Neuronal stem cell (in vitro differentiated cells): ENCODE measurements at regions not wholly inside any gene's neighbourhood (a gene's known extent, or its start where the extent isn't known, plus 50 kb on each side); places are given as distances from the start of the nearest gene placed in this dataset.

Experiments used
- DNase-seq: peaks from one replicate; pipeline ENCODE4 v3.0.0-alpha.2; 2013; ENCODE audit warnings: low spot score
- H2AFZ ChIP-seq: one replicate; pipeline ENCODE4 v1.6.1; 2013; ENCODE audit warnings: mild to moderate bottlenecking, low read length, inconsistent platforms
- H2AK5ac ChIP-seq: 2 replicates; pipeline ENCODE4 v1.6.1; 2013; ENCODE audit warnings: low read depth, mild to moderate bottlenecking, inconsistent platforms, low read length, moderate library complexity, mixed read lengths
- H2BK120ac ChIP-seq: 2 replicates; pipeline ENCODE4 v1.6.1; 2013; ENCODE audit warnings: low read depth, mild to moderate bottlenecking, inconsistent platforms, low read length, moderate library complexity, mixed read lengths
- H2BK12ac ChIP-seq: one replicate; pipeline ENCODE4 v1.6.1; 2013; ENCODE audit warnings: low read length, inconsistent platforms
- H2BK15ac ChIP-seq: 2 replicates; pipeline ENCODE4 v1.6.1; 2013; ENCODE audit warnings: mild to moderate bottlenecking, low read length, inconsistent platforms, mixed read lengths
- H2BK5ac ChIP-seq: one replicate; pipeline ENCODE4 v1.6.1; 2013; ENCODE audit warnings: inconsistent platforms, mild to moderate bottlenecking, low read length, moderate library complexity
- H3K14ac ChIP-seq: one replicate; pipeline ENCODE4 v1.6.1; 2013; ENCODE audit warnings: low read length, inconsistent platforms
- H3K18ac ChIP-seq: 2 replicates; pipeline ENCODE4 v1.6.1; 2013; ENCODE audit warnings: low read length, inconsistent platforms
- H3K23ac ChIP-seq: 2 replicates; pipeline ENCODE4 v1.6.1; 2013; ENCODE audit warnings: low read depth, mild to moderate bottlenecking, mixed read lengths, low read length, inconsistent platforms; ENCODE audit not compliant: poor library complexity
- H3K27ac ChIP-seq: replicated peaks from 3 replicates; pipeline ENCODE4 v1.5.1; 2013; ENCODE audit warnings: low read length, inconsistent platforms
- H3K27me3 ChIP-seq, 3 experiments: 2 replicates each; pipeline ENCODE4 v1.6.1; 2013; ENCODE audit warnings: low read length in 3 of 3, mild to moderate bottlenecking in 2 of 3, inconsistent platforms in 1 of 3, low read depth in 1 of 3, mixed read lengths in 1 of 3, moderate library complexity in 1 of 3; ENCODE audit not compliant: control insufficient read depth in 3 of 3, insufficient read depth in 3 of 3
- H3K36me3 ChIP-seq, 2 donors: replicated peaks in 1 of 2; 2 replicates each; pipeline ENCODE4 v1.6.1; 2013; ENCODE audit warnings: low read length in 2 of 2; ENCODE audit not compliant: control insufficient read depth in 2 of 2, insufficient read depth in 2 of 2
- H3K4ac ChIP-seq: 2 replicates; pipeline ENCODE4 v1.6.1; 2013; ENCODE audit warnings: inconsistent platforms, mild to moderate bottlenecking, low read length, moderate library complexity
- H3K4me1 ChIP-seq, 2 donors: 1 replicate in 1 of 2; 2 replicates in 1 of 2; pipeline ENCODE4 v1.6.1; 2013; ENCODE audit warnings: low read length in 2 of 2, low read depth in 1 of 2; ENCODE audit not compliant: control insufficient read depth in 2 of 2, insufficient read depth in 1 of 2
- H3K4me2 ChIP-seq: one replicate; pipeline ENCODE4 v1.6.1; 2013; ENCODE audit warnings: mild to moderate bottlenecking, low read length, inconsistent platforms; ENCODE audit not compliant: insufficient read depth, poor library complexity, severe bottlenecking
- H3K4me3 ChIP-seq, 2 donors: 2 replicates each; pipeline ENCODE4 v1.5.1; 2013; ENCODE audit warnings: low read length in 2 of 2, mild to moderate bottlenecking in 2 of 2, inconsistent platforms in 1 of 2, moderate library complexity in 1 of 2
- H3K79me1 ChIP-seq: one replicate; pipeline ENCODE4 v1.6.1; 2013; ENCODE audit warnings: low read depth, mild to moderate bottlenecking, inconsistent platforms, low read length, moderate library complexity
- H3K9ac ChIP-seq: one replicate; pipeline ENCODE4 v1.6.1; 2013; ENCODE audit warnings: mild to moderate bottlenecking, low read depth, low read length, inconsistent platforms; ENCODE audit not compliant: poor library complexity
- H3K9me3 ChIP-seq, 2 donors: replicated peaks in 1 of 2; 2 replicates each; pipeline versions ENCODE3 to v1.6.1; 2013; ENCODE audit warnings: low read length in 2 of 2, mild to moderate bottlenecking in 2 of 2, inconsistent platforms in 1 of 2, low read depth in 1 of 2, mixed read lengths in 1 of 2, moderate library complexity in 1 of 2; ENCODE audit not compliant: control insufficient read depth in 2 of 2, insufficient read depth in 1 of 2
- H4K8ac ChIP-seq: one replicate; pipeline ENCODE4 v1.6.1; 2013; ENCODE audit warnings: low read depth, mild to moderate bottlenecking, inconsistent platforms, low read length, moderate library complexity
- H4K91ac ChIP-seq: one replicate; pipeline ENCODE4 v1.6.1; 2013; ENCODE audit warnings: low read length, low read depth, mild to moderate bottlenecking, inconsistent platforms; ENCODE audit not compliant: poor library complexity
- WGBS, 2 donors: extraction: QIAGEN DNeasy Blood & Tissue Kit; methylation state at CpG; one replicate each; pipeline ENCODE4 v1.1.7; 2013; ENCODE audit warnings: missing lambda C conversion rate in 2 of 2, mixed read lengths in 1 of 2; ENCODE audit not compliant: insufficient read length in 2 of 2, insufficient replicate concordance in 1 of 2; ENCODE audit errors: extremely low coverage in 2 of 2; 5-methylcytosine and 5-hydroxymethylcytosine counted together

DNA sequence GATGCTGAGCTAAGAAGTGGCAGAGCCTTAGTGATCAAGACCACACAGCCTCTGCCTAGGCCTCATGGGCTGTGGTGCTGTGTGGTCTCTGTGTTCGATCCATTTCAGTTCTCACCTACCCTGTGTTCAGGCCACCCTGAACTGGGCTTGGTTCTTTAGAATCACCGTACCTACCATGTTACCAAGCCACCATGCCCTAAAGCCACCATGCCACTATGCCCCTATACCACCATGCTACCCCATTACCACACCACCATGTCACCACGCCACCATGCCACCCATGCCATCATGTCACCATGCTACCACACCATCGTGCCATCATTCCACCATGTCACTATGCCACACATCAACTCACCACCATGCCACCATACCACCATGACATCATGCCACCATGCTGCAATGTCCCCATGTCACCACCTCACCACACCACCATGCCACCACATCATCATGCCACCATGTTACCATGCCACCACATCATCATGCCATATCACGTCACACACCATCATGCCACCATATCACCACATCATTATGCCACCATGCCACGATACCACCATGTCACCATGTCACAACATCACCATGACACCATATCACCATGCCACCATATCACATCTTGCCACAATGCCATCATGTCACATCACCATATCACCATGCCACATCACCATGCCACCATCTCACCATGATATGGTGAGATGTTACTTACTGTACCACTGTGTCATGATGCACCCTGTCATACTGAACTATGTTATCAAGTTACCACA lies 191.0 kb upstream of the ARL4C start:
- Histone ChIP-seq H4K8ac (peak overlapping the region; percentile 55), H3K4me1 (peaks cover 19 to 37% of the 10 kb centered on the region in 2 donors), H2AFZ (no peak overlapping the region), H3K27me3 (no peaks in the 10 kb centered on the region), H3K9ac (no peak overlapping the region), H2BK5ac (peak overlapping the region; percentile 7), H3K14ac (peak overlapping the region; percentile 11), H3K27ac (no peak overlapping the region), H2AK5ac (peak overlapping the region; percentile 93), H2BK120ac (peak overlapping the region; percentile 77), H3K18ac (peak overlapping the region; percentile 97), H3K23ac (peak overlapping the region; percentile 77), H2BK15ac (peak overlapping the region; percentile 56), H3K4me2 (no peak overlapping the region), H3K36me3 (no peaks in the 10 kb centered on the region), H3K4ac (peak overlapping the region; percentile 80), H3K4me3 (peak overlapping the region in 1 of 2 donors; percentile 4), H2BK12ac (peak overlapping the region; percentile 100), H3K9me3 (peaks cover 0 to 6% of the 10 kb centered on the region in 2 donors), H4K91ac (peak overlapping the region; percentile 31), H3K79me1 (peaks cover 2% of the 10 kb centered on the region)
- WGBS, 2 donors: no CpG with 5 or more reads among the region's 6 CpGs
- no peak for DNase-seq

DNA sequence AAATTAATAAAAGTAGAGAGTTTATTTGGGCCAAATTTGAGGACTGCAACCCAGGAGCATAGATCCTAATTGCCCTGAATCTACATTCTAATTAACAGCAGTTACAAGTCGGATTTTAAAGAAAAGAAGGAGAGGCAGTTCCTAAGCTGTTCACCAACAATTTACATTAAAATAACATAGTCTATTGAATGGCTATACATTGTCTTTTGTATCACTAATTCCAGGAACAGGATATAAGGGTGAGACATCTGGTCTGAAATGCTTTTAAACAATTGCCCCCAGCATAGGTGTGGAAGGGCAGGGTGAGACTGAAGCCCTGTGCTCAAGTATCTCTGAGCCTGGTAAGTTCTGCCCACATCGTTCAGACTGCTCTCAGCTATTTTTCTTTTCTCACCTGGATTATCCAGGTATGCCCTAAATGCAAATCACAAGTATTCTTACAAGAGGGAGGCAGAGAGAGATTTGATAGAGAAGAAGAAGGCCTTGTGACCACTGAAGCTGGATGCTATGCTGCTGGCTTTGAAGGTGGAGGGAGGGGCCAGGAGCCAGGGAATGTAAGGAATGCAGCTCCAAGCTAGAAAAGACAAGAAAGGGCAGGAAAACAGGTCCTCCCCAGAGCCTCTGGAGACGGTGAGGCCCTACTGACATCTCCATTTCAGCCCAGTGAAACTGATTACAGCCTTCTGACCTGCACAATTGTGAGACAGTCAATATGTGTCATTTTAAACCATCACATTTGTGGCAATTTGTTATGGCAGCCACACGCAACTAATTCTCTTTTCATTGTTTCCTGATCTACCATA lies 189.4 kb upstream of the ARL4C start:
- peaks cover 0 to 6% of the 10 kb centered on the region in 2 donors for H3K9me3 ChIP-seq
- H2BK12ac ChIP-seq: no peak overlapping the region
- H3K14ac ChIP-seq: no peak overlapping the region
- no peak overlapping the region for H4K91ac ChIP-seq
- H3K27me3 ChIP-seq: no peaks in the 10 kb centered on the region
- H3K4me3 ChIP-seq: no peak overlapping the region
- WGBS, 2 donors: no CpG with 5 or more reads among the region's 4 CpGs
- H2AK5ac ChIP-seq: no peak overlapping the region
- no peak overlapping the region for H2BK15ac ChIP-seq
- peaks cover 22 to 47% of the 10 kb centered on the region in 2 donors for H3K4me1 ChIP-seq
- peak overlapping the region; percentile 19 for H2AFZ ChIP-seq
- H2BK120ac ChIP-seq: no peak overlapping the region
- H3K4me2 ChIP-seq: no peak overlapping the region
- no peak overlapping the region for H3K4ac ChIP-seq
- DNase-seq: peak; percentile 63
- no peak overlapping the region for H2BK5ac ChIP-seq
- H3K9ac ChIP-seq: no peak overlapping the region
- no peak overlapping the region for H4K8ac ChIP-seq
- H3K27ac ChIP-seq: peak overlapping the region; percentile 88
- H3K36me3 ChIP-seq: no peaks in the 10 kb centered on the region
- H3K79me1 ChIP-seq: peaks cover 2% of the 10 kb centered on the region
- H3K18ac ChIP-seq: no peak overlapping the region
- no peak overlapping the region for H3K23ac ChIP-seq

GRCh38 chr2:234684466-234684865 lies 187.6 kb upstream of the ARL4C start:
- Histone ChIP-seq H3K27ac (no peak overlapping the region), H3K9ac (no peak overlapping the region), H3K79me1 (peaks cover 2% of the 10 kb centered on the region), H3K36me3 (no peaks in the 10 kb centered on the region), H3K9me3 (peaks cover 0 to 6% of the 10 kb centered on the region in 2 donors), H2BK15ac (no peak overlapping the region), H3K4ac (no peak overlapping the region), H3K27me3 (no peaks in the 10 kb centered on the region), H3K4me2 (no peak overlapping the region), H4K91ac (no peak overlapping the region), H4K8ac (no peak overlapping the region), H3K23ac (no peak overlapping the region), H2AK5ac (no peak overlapping the region), H2BK12ac (no peak overlapping the region), H2BK120ac (no peak overlapping the region), H3K4me3 (no peak overlapping the region), H2AFZ (peak overlapping the region; percentile 37), H3K18ac (no peak overlapping the region), H3K14ac (no peak overlapping the region), H2BK5ac (no peak overlapping the region), H3K4me1 (peaks cover 16 to 33% of the 10 kb centered on the region in 2 donors)
- WGBS, 2 donors: no CpG with 5 or more reads among the region's 1 CpG
- DNase-seq: no peak

DNA sequence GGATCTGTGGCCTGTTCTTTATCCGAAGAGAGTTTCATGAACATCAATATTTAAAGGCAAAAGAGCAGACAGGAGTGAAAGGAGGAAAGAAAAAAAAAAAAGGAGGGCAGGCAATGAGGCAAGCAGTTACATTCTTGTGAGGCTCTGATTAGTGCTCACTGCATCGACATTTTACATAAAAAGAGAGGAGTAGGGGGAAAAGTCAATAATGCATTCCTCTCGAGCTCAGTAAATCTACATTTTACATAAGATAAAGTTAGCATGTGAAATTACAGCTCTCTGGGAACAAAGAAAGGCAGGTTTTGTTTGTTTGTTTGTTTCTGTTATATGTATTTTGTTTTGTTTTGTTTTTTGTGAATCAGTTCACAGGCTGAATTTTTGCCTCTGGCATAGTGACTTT lies 187.1 kb upstream of the ARL4C start:
- Histone ChIP-seq H4K8ac (no peak overlapping the region), H3K79me1 (peaks cover 2% of the 10 kb centered on the region), H3K27me3 (no peaks in the 10 kb centered on the region), H3K9me3 (peaks cover 0 to 6% of the 10 kb centered on the region in 2 donors), H4K91ac (no peak overlapping the region), H3K18ac (no peak overlapping the region), H3K27ac (no peak overlapping the region), H3K9ac (no peak overlapping the region), H2AK5ac (no peak overlapping the region), H2BK5ac (no peak overlapping the region), H2AFZ (peak overlapping the region; percentile 61), H3K4me2 (no peak overlapping the region), H3K14ac (no peak overlapping the region), H3K36me3 (no peaks in the 10 kb centered on the region), H2BK120ac (no peak overlapping the region), H3K23ac (no peak overlapping the region), H2BK12ac (no peak overlapping the region), H3K4me3 (no peak overlapping the region), H2BK15ac (no peak overlapping the region), H3K4ac (no peak overlapping the region), H3K4me1 (peaks cover 16 to 33% of the 10 kb centered on the region in 2 donors)
- WGBS, 2 donors: no CpG with 5 or more reads among the region's 3 CpGs
- no peak for DNase-seq
